Kidney tubule cell (primary cell): ENCODE measurements at regions not wholly inside any gene's neighbourhood (a gene's known extent, or its start where the extent isn't known, plus 50 kb on each side); places are given as distances from the start of the nearest gene placed in this dataset.

Source experiments
- DNase-seq: peaks from one replicate; pipeline ENCODE4 v3.0.0-alpha.2; 2018; ENCODE audit warnings: low spot score

DNA sequence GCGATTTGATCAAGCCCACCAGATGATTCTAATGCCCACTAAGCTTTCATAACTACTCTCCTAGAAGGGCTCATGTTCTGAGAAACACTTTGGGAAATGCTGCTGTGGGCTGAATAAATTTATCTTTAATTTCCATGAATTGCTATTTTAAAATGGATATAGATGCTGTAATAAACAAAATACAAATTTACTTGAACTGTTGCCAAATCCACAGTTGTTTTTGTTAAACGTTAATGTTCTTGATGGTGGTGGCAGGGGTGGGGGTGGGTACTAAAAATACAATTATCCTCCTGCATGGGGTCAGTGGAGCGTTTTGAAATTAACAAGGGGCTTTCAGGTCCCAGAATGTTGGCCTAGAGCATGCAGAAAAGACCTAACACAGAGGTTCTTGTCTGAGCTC lies 244.7 kb upstream of the POU3F1 start:
- no peak for DNase-seq

- DNase-seq = no peak
Measured at GRCh38 chr1:38289034-38289433, 242.4 kb upstream of the POU3F1 start.

GRCh38 chr1:38287547-38287946 lies 241.0 kb upstream of the POU3F1 start:
- DNase-seq = no peak

DNA sequence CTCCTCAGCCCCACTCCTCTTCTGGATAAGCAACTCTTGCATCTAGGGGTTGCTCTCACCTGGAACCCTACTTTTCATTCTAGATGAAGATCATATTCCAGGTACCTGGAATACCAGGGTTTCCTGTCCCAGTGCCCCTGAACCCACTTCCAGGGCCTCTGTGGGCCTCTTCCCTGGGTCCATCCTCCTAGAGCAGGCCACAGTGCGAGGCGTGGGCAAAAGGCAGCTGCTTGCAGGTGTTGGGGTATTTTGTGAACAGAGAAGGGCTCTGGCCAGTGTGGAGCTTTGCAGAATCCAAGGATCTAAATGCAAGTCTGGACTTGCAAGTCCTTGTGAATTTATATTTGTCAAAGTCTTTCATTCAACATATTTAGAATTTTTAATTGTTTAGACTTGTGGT lies 240.4 kb upstream of the POU3F1 start:
- no peak for DNase-seq

DNA sequence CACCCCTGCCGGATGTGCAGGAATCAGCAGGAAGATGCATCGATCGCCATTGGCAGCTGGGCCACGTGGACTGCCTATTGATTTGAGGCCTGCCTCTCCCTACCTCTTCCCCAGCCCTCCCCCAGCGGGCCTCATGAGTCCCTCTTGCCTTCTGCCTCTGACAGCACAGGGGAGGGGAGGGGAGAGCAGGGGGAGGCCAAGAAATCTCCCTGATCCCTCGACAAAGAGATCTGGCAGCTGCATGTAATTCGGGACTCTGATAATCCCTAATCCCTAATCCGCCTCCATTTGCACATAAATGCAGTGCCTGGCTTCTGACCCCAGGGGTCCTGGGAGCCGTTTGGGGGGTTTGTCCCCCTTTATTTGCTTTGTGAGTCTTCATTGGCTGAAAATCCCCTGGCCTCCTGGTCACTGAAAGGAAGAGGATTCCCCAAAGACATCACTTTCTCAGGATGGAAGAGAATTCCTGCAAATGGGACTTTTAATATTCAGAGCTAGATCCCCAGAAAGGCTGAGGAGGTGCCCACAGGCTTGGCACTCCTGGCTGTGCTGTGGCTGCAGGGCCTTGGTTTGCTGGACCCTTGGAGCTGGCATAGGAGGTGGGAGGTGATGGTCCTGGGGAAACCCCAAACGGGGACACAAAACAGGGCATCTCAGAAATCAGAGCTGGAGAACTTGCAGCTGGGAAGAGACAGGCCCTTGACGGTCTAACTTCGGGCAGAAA lies 239.4 kb upstream of the POU3F1 start:
- DNase-seq = no peak

DNA sequence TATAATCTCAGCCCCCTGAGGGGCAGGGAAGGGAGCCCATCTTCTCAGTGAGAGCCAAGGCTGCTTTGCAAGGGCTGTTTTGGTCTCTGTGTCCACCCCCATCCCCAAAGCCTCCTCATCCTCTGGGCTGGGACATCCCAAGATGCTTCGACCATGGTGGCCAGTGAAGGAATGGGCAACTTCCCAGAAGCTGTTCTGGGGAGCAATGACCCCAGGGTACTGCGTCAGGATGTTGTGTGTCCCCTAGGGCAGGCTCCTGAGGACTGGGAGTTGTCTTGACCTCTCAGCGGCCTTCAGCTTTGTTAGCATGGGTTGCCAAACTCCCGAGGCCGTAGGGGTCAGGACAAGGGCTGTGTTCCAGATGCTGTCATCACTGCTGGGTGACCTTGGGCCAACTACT lies 238.4 kb upstream of the POU3F1 start:
- no peak for DNase-seq

- no peak for DNase-seq
Measured at GRCh38 chr1:38283696-38284470, 237.3 kb upstream of the POU3F1 start.

- no peak for DNase-seq
Measured at GRCh38 chr1:38279148-38279547, 232.6 kb upstream of the POU3F1 start.

GRCh38 chr1:38277646-38278045 lies 231.1 kb upstream of the POU3F1 start:
- DNase-seq = no peak

DNA sequence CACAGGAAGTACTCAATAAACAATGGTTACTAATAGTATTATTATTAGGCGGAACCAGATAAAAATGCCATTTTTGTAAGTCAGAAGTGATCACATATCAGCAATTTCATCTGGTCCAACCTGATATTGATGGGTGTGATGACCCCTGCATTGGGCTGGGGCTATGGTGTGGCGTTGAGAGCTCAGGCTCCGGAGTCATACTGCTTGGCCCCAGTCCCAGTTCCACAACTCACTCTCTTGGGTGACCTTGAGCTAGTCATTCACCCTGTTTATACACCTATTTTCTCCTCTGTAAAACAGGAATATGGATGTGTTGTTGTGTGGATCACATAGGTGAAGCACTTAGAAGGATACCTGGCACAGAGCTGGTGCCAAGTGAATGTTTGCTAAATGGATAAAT lies 229.4 kb upstream of the POU3F1 start:
- no peak for DNase-seq

DNA sequence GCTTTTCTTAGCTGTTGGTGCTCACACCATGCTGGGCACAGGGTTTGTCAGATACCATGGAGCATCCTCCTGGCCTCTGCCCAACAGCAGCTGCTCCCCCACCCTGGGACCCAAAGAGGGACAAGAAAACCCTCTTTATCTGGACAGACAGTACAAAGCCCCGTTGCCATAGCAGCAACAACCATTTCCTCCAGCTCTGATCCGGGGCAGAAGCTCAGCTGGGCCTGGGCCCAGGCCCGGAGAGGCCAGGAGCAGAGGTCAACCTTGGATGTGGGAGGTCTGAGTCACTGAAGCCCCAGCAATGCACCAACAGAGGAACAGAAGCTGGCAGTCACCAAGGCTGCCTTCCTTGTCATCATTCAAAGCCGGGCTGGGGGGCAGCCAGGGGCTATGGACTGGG lies 228.4 kb upstream of the POU3F1 start:
- peak; percentile 15 for DNase-seq

GRCh38 chr1:38273196-38273804 lies 226.7 kb upstream of the POU3F1 start:
- no peak for DNase-seq

- no peak for DNase-seq
Measured at GRCh38 chr1:38272515-38272914, 225.9 kb upstream of the POU3F1 start.

DNA sequence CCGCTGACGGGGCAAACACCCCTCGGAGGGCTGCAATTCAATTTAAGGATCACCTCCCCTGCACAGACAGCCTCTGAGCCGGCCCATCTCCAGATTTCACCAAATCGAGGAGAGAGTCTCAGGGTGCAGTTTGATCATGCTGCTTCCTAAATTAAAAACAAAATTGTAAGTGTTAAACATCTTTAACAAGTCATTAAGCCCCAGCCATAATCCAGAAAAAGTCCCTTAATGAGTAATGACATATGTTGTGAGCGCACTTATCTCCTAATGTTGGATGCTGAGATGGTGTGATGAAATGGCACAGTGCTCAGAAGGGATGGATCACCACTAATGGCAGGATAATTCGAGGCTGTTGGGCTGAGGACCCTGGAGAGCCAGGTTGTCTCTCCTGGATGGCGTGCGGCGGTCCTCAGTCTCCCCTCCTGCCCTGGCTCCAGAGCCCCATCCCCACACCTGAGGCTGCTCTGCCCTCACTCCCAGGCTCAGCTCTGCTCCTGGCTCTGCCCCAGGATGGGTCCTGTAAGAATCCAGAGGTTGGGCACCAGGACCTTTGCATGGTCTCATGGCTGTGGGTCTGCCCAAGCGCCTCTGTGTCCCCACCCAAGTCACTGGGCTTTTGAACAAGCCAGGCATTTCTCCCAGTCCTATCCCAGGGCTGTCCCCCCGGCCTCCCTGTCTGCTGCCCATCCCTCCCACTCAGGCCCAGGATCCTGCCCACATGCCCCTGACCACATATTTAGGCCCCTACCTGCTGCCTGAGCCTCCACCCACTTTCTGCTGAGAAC lies 224.4 kb upstream of the POU3F1 start:
- no peak for DNase-seq

DNA sequence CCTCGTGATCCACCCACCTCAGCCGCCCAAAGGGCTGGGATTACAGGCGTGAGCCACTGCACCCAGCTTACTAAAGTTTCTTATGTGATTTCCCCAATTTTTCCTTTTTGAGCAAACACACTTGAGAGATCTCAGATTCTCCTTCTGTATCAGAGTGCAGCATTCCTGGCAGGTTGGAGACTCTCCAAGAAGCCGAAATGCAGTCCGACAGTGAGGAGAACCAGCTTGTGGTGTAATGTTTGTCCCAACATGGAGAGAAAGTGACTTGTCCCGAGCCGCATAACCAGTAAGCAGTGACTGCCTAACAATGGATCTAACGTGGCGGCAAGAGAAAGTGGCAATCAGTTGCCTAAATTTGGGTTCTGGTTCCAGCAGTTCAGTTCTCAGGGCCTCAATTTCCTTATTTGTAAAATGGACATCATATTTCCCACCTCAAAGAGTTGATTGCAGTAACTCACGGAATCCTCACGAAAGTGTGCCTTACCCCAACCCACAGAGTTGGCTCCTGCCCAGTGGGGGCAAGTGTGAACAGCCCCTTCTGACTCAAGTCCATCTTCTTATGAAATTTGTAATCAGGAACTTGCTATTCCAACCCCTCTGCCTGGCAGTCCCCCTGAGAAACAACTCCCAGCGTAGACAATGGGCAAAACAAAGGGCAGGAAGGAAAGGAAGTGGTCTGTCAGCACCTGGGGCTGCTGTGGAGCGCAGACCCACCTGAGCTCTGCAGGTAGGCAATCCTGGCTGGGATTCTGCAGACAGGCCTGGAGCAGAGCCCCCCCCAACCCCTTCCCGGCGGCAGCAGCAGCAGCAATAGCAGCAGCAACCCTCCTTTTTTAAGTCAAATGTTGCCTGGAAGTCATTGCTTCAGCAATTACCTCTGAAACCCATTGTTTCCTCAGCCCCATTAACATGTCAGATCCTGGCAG lies 223.6 kb upstream of the POU3F1 start:
- DNase-seq = no peak

DNA sequence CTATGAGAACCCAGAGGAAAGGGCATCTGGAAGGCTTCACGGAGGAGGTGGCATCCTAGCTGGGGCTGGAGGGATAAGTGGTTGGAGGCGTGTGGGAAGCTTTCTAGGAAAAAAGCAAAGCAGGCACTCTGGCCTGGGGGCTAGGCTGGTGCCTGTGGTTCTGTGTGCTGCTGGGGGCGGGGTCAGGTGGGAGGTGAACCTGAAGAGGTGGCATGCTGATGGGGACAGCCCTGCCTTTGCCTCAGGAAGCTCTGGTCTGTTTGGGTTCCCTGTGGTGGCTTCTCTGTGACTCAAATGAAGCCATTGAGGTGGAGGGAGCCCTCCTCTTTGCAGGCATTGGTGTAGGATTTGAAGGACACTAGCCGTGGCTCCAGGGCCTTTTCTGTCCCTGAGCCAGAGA lies 221.6 kb upstream of the POU3F1 start:
- DNase-seq = no peak

DNA sequence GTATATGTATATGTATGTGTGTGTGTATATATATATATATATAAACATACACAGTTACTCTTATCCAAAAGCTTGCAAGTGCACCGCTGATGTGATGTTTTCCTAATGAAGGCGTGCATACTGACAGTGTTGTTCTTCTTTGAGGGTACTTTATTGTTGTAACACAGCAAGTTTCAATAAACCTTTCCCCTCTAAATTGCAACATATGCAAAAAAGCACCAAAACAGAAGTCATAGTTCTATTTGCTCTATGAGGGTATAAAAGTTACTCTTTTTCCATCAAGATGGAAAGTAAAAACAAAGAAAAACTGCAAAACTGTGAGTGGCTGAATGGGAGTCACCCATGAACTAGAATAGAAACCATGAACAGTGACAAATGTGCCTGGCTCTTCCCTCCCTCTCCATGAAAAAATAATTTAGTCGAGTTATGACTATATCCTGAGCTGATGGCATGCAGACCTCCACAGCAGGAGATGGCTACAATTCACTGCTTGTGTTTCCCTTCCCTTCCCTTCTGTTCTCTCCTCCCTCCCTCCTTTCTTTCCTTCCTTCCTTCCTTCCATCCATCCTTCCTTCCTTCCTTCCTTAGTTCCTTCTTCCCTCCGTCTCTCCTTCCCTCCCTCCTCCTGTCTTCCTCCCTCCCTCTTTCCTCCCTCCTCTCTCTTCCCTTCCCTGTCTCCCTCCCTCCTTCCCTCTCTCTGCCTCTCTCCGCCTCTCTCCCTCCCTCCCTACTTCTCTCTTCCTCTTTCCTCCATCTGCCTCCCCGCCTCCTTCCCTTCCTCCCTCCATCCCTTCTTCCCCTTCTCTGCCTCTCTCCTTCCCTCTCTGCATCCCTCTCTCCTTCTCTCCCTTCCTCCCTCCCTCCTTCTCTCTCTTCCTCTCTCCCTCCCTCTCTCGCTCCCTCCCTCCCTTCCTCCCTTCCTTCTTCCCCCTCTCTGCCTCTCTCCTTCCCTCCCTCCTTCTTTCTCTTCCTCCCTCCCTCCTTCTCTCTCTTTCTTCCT lies 220.7 kb upstream of the POU3F1 start:
- DNase-seq = no peak

DNA sequence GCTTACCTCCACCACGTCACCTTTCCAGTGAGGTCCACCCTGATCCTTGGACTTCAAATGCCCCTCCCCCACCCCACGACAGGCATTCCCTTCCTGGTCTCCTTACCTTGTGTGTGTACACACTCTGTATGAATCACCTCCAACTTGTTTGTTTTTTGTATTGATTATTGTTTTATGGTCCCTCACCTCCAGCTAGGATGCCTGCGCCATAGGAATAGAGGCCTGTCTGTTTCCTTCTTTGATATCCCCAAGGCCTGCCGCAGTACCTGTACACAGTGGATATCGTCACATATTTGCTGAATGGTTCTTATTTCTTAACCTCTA lies 219.6 kb upstream of the POU3F1 start:
- DNase-seq = no peak

DNA sequence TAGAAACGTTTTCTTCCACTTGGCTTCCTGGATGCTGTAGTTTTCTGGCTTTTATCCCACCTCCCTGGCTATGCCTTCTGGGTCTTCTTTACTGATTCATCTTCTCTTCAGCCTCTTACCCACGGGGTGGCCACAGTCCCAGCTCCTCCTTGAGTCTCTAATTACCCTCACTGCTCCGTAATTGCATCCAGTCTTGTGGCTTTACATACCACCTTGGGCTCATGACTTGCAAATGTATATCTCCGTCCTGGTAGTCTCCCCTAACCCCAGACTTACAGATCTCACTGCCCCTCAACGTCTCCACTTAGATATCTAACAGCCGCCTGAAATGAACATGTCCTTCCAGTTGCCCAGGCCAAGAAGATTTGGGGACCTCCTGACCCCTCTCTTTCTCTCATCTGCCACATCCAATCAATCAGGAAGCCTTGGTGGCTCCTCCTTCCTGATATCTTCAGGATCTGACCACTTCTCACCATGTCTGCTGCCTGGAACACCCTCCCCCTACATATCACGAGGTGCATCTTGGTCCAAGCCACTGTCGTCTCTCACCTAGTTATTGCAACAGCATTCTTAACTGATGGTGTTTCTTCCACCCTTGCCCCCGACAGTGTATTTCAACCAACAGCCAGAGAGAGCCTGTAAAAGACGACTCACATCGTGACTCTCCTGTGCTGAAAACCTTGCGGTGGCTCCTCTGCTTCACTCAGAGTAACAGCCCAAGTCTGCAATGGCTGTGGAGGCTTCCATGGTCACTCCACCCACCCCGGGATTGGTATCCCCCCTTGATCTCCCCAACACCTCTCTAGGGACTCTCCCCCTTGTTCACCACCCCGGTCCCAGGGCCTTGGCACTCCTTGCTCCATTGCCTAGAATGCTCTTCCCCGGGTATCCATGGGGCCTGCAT lies 219.0 kb upstream of the POU3F1 start:
- no peak for DNase-seq
